Upper lobe of right lung (tissue), 1 donor: ENCODE measurements at regions not wholly inside any gene's neighbourhood (a gene's known extent, or its start where the extent isn't known, plus 50 kb on each side); places are given as distances from the start of the nearest gene placed in this dataset.

Experiments used
- ATAC-seq: fragments of 200-7000 bp; cut with Tn5 transposase; one replicate; pipeline ENCODE4 v1.9.1; 2020; ENCODE audit warnings: mild to moderate bottlenecking, moderate library complexity
- DNase-seq: peaks from one replicate; pipeline ENCODE4 v3.0.0-alpha.2; 2020
- H3K27ac ChIP-seq: fragments of 200-600 bp; one replicate; pipeline ENCODE4 v1.8.0; 2022
- H3K27me3 ChIP-seq: fragments of 200-600 bp; one replicate; pipeline ENCODE4 v1.8.0; 2022; ENCODE audit warnings: mild to moderate bottlenecking
- H3K36me3 ChIP-seq: fragments of 200-600 bp; one replicate; pipeline ENCODE4 v1.8.0; 2022
- H3K4me1 ChIP-seq: fragments of 200-600 bp; one replicate; pipeline ENCODE4 v1.8.0; 2022
- H3K4me3 ChIP-seq: fragments of 200-600 bp; one replicate; pipeline ENCODE4 v1.8.0; 2022; ENCODE audit warnings: mild to moderate bottlenecking
- H3K9me3 ChIP-seq: fragments of 200-600 bp; one replicate; pipeline ENCODE4 v1.8.0; 2022
- intact Hi-C: fragments of 100-400 bp; cut with DNase I; formaldehyde crosslinking; loops from one replicate; pipeline ENCODE4 v1.11.0; 2022
- TF ChIP-seq, protein P1 (sequence below): fragments of 200-600 bp; IDR thresholded peaks from one replicate; pipeline ENCODE4 v1.8.0; 2022; ENCODE audit warnings: antibody characterized with exemption
- donor health status: DM: no; HTN: yes; CAD: no; lungs with severe emphysema.

DNA sequence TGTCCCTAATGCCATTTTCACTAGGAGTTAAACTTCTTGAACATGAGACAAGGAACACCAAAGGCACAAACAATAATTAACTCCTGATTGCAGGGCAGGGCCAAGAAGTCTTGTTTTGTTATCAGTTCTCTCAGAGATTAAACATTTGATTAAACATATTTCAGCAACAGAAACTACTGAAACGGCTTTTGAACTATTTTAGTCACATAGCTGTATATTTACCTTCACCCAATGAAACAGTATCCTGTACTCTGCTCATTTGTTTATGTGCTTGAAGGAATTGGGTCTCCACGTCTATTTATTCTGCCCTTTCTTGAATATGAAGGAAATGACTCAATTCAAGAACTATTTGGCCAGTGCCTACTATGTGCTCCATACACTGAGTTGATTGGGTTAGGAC is 51.3 kb upstream of the PTCSC3 start:
- DNase-seq = no peak
- Histone ChIP-seq H3K4me3 (no peak overlapping the region), H3K27ac (peak overlapping the region; percentile 80), H3K36me3 (no peaks in the 10 kb centered on the region), H3K4me1 (peaks cover 8% of the 10 kb centered on the region), H3K9me3 (no peaks in the 10 kb centered on the region), H3K27me3 (no peaks in the 10 kb centered on the region)
- TF ChIP-seq, protein P1, sequence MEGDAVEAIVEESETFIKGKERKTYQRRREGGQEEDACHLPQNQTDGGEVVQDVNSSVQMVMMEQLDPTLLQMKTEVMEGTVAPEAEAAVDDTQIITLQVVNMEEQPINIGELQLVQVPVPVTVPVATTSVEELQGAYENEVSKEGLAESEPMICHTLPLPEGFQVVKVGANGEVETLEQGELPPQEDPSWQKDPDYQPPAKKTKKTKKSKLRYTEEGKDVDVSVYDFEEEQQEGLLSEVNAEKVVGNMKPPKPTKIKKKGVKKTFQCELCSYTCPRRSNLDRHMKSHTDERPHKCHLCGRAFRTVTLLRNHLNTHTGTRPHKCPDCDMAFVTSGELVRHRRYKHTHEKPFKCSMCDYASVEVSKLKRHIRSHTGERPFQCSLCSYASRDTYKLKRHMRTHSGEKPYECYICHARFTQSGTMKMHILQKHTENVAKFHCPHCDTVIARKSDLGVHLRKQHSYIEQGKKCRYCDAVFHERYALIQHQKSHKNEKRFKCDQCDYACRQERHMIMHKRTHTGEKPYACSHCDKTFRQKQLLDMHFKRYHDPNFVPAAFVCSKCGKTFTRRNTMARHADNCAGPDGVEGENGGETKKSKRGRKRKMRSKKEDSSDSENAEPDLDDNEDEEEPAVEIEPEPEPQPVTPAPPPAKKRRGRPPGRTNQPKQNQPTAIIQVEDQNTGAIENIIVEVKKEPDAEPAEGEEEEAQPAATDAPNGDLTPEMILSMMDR = no peak
- intact Hi-C loops = no loop called here
- peak; percentile 91 for ATAC-seq

DNA sequence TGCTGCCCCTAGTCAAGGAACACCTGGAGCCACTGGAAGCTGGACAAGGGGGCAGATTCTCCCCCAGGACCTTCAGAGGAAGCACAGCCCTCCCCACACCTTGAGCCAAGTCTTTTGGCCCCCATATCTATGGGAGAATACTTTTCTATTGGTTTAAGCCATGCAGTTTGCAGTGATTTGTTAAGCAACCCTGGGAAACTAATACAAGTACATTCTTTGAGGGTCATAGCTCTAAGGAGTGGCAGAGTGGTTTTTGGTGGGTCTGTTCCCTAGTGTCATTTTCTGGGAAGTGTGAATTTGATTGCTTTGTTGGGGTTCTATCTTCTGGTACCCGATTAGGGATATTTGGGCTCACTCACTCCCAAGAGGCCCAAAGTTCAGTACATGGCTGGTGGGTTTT is 50.8 kb upstream of the PTCSC3 start:
- TF ChIP-seq, protein P1 = no peak
- DNase-seq (no peak), ATAC-seq (peak; percentile 60)
- peak overlapping the region; percentile 80 for H3K27ac ChIP-seq
- H3K36me3 ChIP-seq = no peaks in the 10 kb centered on the region
- H3K4me1 ChIP-seq = peaks cover 8% of the 10 kb centered on the region
- no peak overlapping the region for H3K4me3 ChIP-seq
- H3K27me3 ChIP-seq = no peaks in the 10 kb centered on the region
- intact Hi-C loops = no loop called here
- H3K9me3 ChIP-seq = no peaks in the 10 kb centered on the region
